C4-2B (cell line): ENCODE measurements at regions not wholly inside any gene's neighbourhood (a gene's known extent, or its start where the extent isn't known, plus 50 kb on each side); places are given as distances from the start of the nearest gene placed in this dataset.

Experiments used
- CTCF ChIP-seq: fragments of 450-650 bp; conservative IDR thresholded peaks from 2 replicates; pipeline ENCODE4 v1.5.1; 2017; ENCODE audit warnings: mild to moderate bottlenecking
- ZFX ChIP-seq: fragments of 450-650 bp; IDR thresholded peaks from 2 replicates; pipeline ENCODE4 v1.6.1; 2017

DNA sequence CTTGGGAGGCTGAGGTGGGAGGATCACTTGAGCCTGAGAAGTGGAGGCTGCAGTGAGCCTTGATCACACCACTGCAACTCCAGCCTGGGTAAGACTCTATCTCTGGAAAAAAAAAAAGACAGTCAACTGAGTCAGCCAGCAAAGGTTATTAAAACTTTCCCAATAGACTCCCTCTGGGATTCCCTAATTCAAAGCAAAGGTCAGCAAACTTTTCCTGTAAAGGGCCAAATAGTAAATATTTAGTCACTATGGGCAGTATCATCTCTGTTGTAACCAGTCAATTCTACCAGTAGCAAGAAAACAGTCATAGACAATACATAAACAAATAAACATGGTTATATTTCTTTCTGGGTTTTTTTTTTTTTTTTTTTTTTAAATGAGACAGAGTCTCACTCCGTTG, 122.5 kb downstream of the IPO8 start:
- TF ChIP-seq CTCF, result no peak
- no peak for TF ChIP-seq ZFX
